Esophagus squamous epithelium (tissue), 4 donors: ENCODE measurements at regions not wholly inside any gene's neighbourhood (a gene's known extent, or its start where the extent isn't known, plus 50 kb on each side); places are given as distances from the start of the nearest gene placed in this dataset.

Experiments used
- POLR2A ChIP-seq, 4 donors: fragments of 450-650 bp; IDR thresholded peaks; one replicate each; pipeline ENCODE4 v1.6.1; 2017; ENCODE audit warnings: antibody characterized with exemption in 4 of 4, mild to moderate bottlenecking in 4 of 4, moderate library complexity in 3 of 4
- TF ChIP-seq, protein P1 (sequence below), 6 experiments: fragments of 450-650 bp in 4 of 6; fragments of 200-600 bp in 2 of 6; sonication (generic) in 2 of 6; IDR thresholded peaks; one replicate each; pipeline ENCODE4 v1.5.1; 2016 to 2019; ENCODE audit warnings: antibody characterized with exemption in 6 of 6, mild to moderate bottlenecking in 4 of 6, moderate library complexity in 4 of 6

DNA sequence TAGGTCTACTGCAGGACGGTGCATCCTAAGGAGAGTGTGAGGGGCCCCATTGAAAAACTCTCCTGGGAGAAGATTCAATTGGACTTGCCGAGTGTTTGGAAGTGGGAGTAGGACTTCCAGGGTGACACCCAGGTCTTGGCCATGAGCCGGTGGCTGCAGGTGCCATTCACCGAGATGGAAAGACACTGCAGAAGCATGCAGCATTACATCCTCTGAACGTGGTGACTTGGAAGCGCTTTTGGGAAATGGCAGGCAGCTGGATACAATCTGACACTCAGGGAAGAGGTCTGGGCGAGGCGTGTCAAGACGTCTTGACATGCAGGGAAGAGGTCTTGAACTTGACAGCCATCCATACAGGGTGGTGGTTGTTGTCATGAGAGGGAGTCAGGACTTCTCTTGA is 126.9 kb downstream of the PAPOLA start:
- TF ChIP-seq, protein P1, sequence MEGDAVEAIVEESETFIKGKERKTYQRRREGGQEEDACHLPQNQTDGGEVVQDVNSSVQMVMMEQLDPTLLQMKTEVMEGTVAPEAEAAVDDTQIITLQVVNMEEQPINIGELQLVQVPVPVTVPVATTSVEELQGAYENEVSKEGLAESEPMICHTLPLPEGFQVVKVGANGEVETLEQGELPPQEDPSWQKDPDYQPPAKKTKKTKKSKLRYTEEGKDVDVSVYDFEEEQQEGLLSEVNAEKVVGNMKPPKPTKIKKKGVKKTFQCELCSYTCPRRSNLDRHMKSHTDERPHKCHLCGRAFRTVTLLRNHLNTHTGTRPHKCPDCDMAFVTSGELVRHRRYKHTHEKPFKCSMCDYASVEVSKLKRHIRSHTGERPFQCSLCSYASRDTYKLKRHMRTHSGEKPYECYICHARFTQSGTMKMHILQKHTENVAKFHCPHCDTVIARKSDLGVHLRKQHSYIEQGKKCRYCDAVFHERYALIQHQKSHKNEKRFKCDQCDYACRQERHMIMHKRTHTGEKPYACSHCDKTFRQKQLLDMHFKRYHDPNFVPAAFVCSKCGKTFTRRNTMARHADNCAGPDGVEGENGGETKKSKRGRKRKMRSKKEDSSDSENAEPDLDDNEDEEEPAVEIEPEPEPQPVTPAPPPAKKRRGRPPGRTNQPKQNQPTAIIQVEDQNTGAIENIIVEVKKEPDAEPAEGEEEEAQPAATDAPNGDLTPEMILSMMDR (IDR thresholded peaks at IDR 0.05) = no peak
- TF ChIP-seq POLR2A (IDR thresholded peaks at IDR 0.05) = no peak
